GM21423 (cell line): ENCODE measurements at regions not wholly inside any gene's neighbourhood (a gene's known extent, or its start where the extent isn't known, plus 50 kb on each side); places are given as distances from the start of the nearest gene placed in this dataset.

Source experiments
- ATAC-seq: cut with Tn5 transposase; IDR thresholded peaks from one replicate; pipeline ENCODE4 v1.9.1; 2021; ENCODE audit warnings: mild to moderate bottlenecking, moderate library complexity; ENCODE audit not compliant: unreplicated experiment

DNA sequence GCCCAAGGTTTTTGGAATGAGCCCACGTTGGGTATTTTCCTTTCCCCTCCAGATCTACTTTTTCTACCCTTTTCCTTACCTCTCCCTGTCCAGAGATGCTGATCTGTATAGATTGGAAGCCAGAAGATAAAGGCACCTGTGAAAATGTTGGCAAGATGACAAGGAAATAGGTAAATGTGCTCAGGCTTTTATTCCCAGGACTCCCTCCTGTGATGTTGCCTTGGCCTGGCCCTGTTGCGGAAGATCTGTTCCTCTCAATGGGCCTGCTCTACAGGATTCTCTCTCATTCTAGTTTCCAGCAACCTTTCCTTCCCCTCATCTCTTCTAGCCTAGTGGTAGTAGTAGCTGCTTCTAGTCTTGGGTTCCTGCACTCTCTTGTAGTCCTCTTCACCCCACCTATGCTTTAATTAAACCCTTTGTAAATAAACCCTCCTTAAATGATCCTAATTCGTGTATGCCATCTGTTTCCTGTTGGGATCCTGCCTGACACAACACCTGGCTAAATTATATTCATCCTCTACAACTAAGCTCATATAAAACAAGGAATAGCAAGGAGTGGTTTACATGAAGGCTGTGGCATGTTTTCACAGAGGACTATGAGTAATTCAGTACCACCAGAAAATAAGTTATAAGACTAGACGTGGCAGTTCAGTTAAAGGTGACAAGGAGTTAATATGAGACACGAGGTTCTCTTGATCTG, 95.7 kb upstream of the MAOA start:
- no peak for ATAC-seq

DNA sequence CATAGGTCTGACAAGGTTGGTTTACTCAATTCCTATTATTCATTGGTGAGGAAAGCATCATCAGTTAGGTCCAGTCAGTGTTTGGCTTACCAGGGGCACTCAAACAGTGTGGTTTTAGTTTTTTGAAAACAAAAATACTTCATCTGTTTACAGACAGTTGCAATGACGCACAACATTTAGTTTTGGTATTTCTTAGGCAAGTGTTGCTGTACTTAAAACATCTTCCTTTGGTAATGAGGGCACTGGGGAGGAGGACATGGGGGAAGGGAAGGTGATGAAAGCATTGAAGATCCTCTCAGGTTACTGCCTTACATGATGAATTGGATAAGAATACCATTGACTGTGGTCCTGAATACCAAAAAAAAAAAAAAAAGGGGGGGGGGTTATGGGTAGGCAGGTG, 93.7 kb upstream of the MAOA start:
- no peak for ATAC-seq

- ATAC-seq: no peak
These were observed 91.1 kb upstream of the MAOA start for GRCh38 chrX:43564953-43565352.

DNA sequence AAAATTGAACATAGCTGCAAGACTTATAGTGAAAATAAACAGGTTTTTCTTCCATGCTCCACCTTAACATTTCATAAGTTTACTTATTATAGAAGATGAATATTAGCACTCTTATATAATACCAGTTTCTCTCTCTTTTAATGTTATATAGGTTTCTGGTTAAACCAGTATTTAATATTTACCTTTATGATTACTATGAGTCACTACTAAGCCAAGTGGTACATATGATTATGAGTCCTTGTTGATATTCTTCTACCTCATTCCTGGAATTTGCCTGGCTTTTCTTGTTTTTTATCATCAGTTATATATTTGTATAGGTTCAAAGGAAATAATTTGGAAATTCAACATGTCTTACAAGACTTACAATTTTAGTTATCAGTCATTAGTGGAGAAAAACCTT, 89.9 kb upstream of the MAOA start:
- no peak for ATAC-seq

GRCh38 chrX:43573441-43574015, 82.6 kb upstream of the MAOA start:
- no peak for ATAC-seq

- no peak for ATAC-seq
These were observed 75.5 kb upstream of the MAOA start for GRCh38 chrX:43580621-43581020.

DNA sequence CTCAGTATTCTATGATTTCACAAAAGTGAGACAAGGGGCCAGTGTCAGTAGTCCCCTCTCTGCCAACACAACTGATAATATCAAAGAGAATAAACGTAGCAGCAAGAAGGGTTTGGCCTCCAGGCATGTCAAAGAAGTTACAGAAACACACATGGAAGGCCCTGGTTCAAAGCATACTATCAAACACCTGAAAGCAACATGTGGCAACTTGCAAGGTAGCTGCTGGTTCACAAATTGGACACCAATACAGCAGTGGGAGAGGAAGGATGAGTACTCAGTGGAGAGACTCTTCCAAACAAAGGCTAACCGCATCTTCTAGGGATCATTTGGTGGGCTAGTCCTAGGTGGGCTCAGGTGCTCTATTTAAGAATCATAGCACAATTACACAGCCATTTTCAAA, 74.9 kb upstream of the MAOA start:
- ATAC-seq: no peak

DNA sequence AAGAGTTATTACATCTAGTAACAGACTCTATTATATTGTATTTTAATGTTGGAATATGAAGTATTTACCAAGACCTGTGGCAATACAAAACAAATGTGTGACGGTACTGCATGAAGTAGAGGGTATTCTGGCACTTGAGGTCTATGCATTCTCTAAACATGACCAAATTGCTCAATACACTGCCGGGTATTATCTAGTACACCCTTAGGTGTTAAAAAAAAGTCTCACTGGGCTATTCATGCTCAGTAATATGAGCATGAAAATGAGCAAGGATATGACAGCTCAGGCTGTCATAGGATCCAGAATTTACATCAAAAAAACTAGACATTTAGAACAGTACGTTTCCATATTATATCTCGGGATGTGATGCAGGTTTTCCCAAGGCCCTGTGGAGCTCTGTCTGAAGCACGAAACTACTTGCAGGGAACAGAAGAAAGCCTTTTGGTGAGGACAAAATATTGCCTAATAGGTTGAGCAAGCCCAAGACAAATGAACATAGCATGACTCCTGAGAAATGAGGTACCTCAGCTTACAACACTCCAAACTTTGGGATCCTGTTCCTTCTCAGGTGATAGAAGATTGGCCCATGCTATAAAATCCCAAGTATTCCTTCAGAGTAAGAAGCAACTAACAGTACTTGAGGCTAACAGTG, 74.1 kb upstream of the MAOA start:
- no peak for ATAC-seq

GRCh38 chrX:43582540-43582913, 73.6 kb upstream of the MAOA start:
- ATAC-seq: no peak

DNA sequence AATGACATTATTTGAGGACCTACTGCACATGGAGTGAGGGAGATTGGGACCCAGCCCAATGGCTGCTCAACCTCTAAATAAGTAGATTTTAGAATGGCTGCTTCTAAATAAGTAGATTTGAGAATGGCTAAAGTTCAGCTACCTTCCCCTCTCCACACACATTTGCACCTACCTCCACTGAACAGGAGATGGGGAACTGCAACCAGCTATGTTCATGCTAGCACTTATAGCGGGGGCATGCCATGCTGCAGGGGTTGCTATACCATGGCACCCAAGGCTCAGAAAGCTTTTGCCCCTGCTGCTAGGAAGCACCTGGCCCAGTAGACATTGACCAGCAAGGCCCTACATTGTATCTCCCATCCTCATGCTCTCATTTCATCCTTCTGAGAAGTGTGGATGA, 70.2 kb upstream of the MAOA start:
- no peak for ATAC-seq

GRCh38 chrX:43586830-43587229, 69.3 kb upstream of the MAOA start:
- no peak for ATAC-seq

GRCh38 chrX:43589735-43590134, 66.4 kb upstream of the MAOA start:
- ATAC-seq: no peak

DNA sequence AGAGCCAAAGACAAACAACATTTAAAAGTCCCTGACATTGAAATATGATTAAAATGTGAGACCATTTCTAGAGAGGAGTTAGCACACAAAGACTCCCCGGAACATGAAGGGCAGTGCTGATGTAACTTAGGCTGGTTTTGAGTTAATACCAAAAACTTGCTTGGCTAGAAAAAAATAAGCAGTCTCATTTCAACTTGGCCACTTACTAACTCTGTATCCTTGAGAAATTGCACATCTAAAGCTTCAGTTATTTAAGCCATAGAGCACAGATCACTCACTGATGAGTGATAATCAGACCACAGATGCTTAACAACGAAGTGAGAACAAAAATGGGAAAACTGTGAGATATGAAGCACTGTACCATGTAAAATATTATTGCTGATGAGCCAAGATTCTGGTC, 65.9 kb upstream of the MAOA start:
- no peak for ATAC-seq

- ATAC-seq: no peak
These were observed 63.5 kb upstream of the MAOA start for GRCh38 chrX:43592597-43592996.

GRCh38 chrX:43595931-43596330, 60.2 kb upstream of the MAOA start:
- ATAC-seq: no peak

DNA sequence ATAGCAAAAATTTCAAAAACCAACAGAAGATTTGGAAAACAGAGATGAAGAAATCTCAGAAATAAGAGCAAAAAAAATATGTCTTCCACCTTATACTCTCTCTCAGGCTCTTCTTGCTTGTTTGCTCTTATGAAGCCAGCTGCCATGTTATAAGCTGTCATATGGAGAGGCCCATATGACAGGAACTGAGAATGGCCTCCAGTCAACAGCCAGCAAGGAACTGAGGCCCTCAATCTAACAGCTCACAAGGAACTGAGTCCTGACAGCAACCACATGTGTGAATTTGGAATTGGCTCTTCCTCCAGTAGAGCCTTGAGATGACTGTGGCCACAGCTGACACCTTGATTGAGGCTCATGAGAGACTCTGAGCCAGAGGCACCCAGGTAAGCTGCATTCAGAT, 51.3 kb upstream of the MAOA start:
- ATAC-seq: no peak

GRCh38 chrX:43605351-43605750, 50.7 kb upstream of the MAOA start:
- no peak for ATAC-seq
